ENCODE measurements at regions not wholly inside any gene's neighbourhood (a gene's known extent, or its start where the extent isn't known, plus 50 kb on each side); places are given as distances from the start of the nearest gene placed in this dataset.

- 84% methylated on average over 4 of the region's 4 CpGs for WGBS (ENCODE audit: low lambda C conversion rate, missing lambda C conversion rate)
- H3K79me2 ChIP-seq: no peaks in the 10 kb centered on the region
- no peak overlapping the region for H3K4me3 ChIP-seq
- H3K27me3 ChIP-seq: no peaks in the 10 kb centered on the region
- no peak overlapping the region for H3K27ac ChIP-seq
- H4K20me1 ChIP-seq (ENCODE audit: insufficient read depth, poor library complexity, severe bottlenecking): no peaks in the 10 kb centered on the region
- no peak overlapping the region for H3K4me2 ChIP-seq
- no peaks in the 10 kb centered on the region for H3K9me3 ChIP-seq (ENCODE audit: low read depth)
- no peaks in the 10 kb centered on the region for H3K9me2 ChIP-seq (replicated peaks; ENCODE audit: insufficient read depth)
- no peak for TF ChIP-seq EZH2phosphoT487 (IDR thresholded peaks at IDR 0.05; ENCODE audit: low read depth, severe bottlenecking, unreplicated experiment)
- no peak for TF ChIP-seq CTCF (IDR thresholded peaks at IDR 0.05; ENCODE audit: poor library complexity)
- TF ChIP-seq EZH2 (IDR thresholded peaks at IDR 0.05; ENCODE audit: borderline replicate concordance): no peak
- no peak overlapping the region for H2AFZ ChIP-seq
- H3K36me3 ChIP-seq (replicated peaks; ENCODE audit: insufficient read depth, low read depth): no peaks in the 10 kb centered on the region
- H3K4me1 ChIP-seq (ENCODE audit: insufficient read depth): no peaks in the 10 kb centered on the region
- DNase-seq (ENCODE audit: low spot score): no peak
Observed at GRCh38 chr2:107684421-107684820, 142.3 kb upstream of the RGPD4 start.

GRCh38 chr2:107685421-107685986 is 141.2 kb upstream of the RGPD4 start:
- Histone ChIP-seq H3K27ac (no peak overlapping the region), H3K4me1 (ENCODE audit: insufficient read depth) (no peaks in the 10 kb centered on the region), H3K9me3 (ENCODE audit: low read depth) (no peaks in the 10 kb centered on the region), H2AFZ (no peak overlapping the region), H3K27me3 (no peaks in the 10 kb centered on the region), H3K4me3 (no peak overlapping the region), H3K36me3 (replicated peaks; ENCODE audit: insufficient read depth, low read depth) (no peaks in the 10 kb centered on the region), H3K9me2 (replicated peaks; ENCODE audit: insufficient read depth) (no peaks in the 10 kb centered on the region), H4K20me1 (ENCODE audit: insufficient read depth, poor library complexity, severe bottlenecking) (no peaks in the 10 kb centered on the region), H3K79me2 (no peaks in the 10 kb centered on the region), H3K4me2 (no peak overlapping the region)
- no peak for DNase-seq (ENCODE audit: low spot score)
- TF ChIP-seq CTCF (IDR thresholded peaks at IDR 0.05; ENCODE audit: poor library complexity): no peak
- no peak for TF ChIP-seq EZH2 (IDR thresholded peaks at IDR 0.05; ENCODE audit: borderline replicate concordance)
- no peak for TF ChIP-seq EZH2phosphoT487 (IDR thresholded peaks at IDR 0.05; ENCODE audit: low read depth, severe bottlenecking, unreplicated experiment)
- WGBS (ENCODE audit: low lambda C conversion rate, missing lambda C conversion rate): 86% methylated on average over 3 of the region's 3 CpGs

GRCh38 chr2:107687073-107687472 is 139.6 kb upstream of the RGPD4 start:
- WGBS (ENCODE audit: low lambda C conversion rate, missing lambda C conversion rate): 50% methylated on average over 6 of the region's 6 CpGs
- no peaks in the 10 kb centered on the region for H3K9me2 ChIP-seq (replicated peaks; ENCODE audit: insufficient read depth)
- no peak overlapping the region for H3K4me2 ChIP-seq
- H3K36me3 ChIP-seq (replicated peaks; ENCODE audit: insufficient read depth, low read depth): no peaks in the 10 kb centered on the region
- H2AFZ ChIP-seq: no peak overlapping the region
- no peak overlapping the region for H3K27ac ChIP-seq
- H3K27me3 ChIP-seq: no peaks in the 10 kb centered on the region
- H3K9me3 ChIP-seq (ENCODE audit: low read depth): no peaks in the 10 kb centered on the region
- H3K4me1 ChIP-seq (ENCODE audit: insufficient read depth): no peaks in the 10 kb centered on the region
- no peaks in the 10 kb centered on the region for H4K20me1 ChIP-seq (ENCODE audit: insufficient read depth, poor library complexity, severe bottlenecking)
- TF ChIP-seq EZH2 (IDR thresholded peaks at IDR 0.05; ENCODE audit: borderline replicate concordance) (no peak), EZH2phosphoT487 (IDR thresholded peaks at IDR 0.05; ENCODE audit: low read depth, severe bottlenecking, unreplicated experiment) (no peak), CTCF (IDR thresholded peaks at IDR 0.05; ENCODE audit: poor library complexity) (no peak)
- no peaks in the 10 kb centered on the region for H3K79me2 ChIP-seq
- H3K4me3 ChIP-seq: no peak overlapping the region
- DNase-seq (ENCODE audit: low spot score): no peak

GRCh38 chr2:107688135-107688534 is 138.6 kb upstream of the RGPD4 start:
- no peak for DNase-seq (ENCODE audit: low spot score)
- TF ChIP-seq CTCF (IDR thresholded peaks at IDR 0.05; ENCODE audit: poor library complexity) (no peak), EZH2phosphoT487 (IDR thresholded peaks at IDR 0.05; ENCODE audit: low read depth, severe bottlenecking, unreplicated experiment) (no peak), EZH2 (IDR thresholded peaks at IDR 0.05; ENCODE audit: borderline replicate concordance) (no peak)
- Histone ChIP-seq H3K27me3 (no peaks in the 10 kb centered on the region), H3K4me3 (no peak overlapping the region), H3K36me3 (replicated peaks; ENCODE audit: insufficient read depth, low read depth) (no peaks in the 10 kb centered on the region), H4K20me1 (ENCODE audit: insufficient read depth, poor library complexity, severe bottlenecking) (no peaks in the 10 kb centered on the region), H3K9me3 (ENCODE audit: low read depth) (no peaks in the 10 kb centered on the region), H3K9me2 (replicated peaks; ENCODE audit: insufficient read depth) (no peaks in the 10 kb centered on the region), H3K27ac (no peak overlapping the region), H3K79me2 (no peaks in the 10 kb centered on the region), H3K4me1 (ENCODE audit: insufficient read depth) (no peaks in the 10 kb centered on the region), H2AFZ (no peak overlapping the region), H3K4me2 (no peak overlapping the region)
- 93% methylated on average over 5 of the region's 5 CpGs for WGBS (ENCODE audit: low lambda C conversion rate, missing lambda C conversion rate)

Measured in hepatocyte (in vitro differentiated cells).